Kidney glomerular epithelial cell (primary cell): ENCODE measurements at regions not wholly inside any gene's neighbourhood (a gene's known extent, or its start where the extent isn't known, plus 50 kb on each side); places are given as distances from the start of the nearest gene placed in this dataset.

Experiments
- DNase-seq: peaks from one replicate; lab custom pipeline; 2025; lab: John Stamatoyannopoulos, UW

GRCh38 chr15:38672814-38673670, 108.4 kb upstream of the RASGRP1 start:
- no peak for DNase-seq

GRCh38 chr15:38674448-38674847, 109.8 kb upstream of the RASGRP1 start:
- no peak for DNase-seq

GRCh38 chr15:38678281-38678680, 113.7 kb upstream of the RASGRP1 start:
- DNase-seq, result no peak

- no peak for DNase-seq
These were observed 116.2 kb upstream of the RASGRP1 start for GRCh38 chr15:38680775-38681174.

GRCh38 chr15:38682363-38682762, 117.7 kb upstream of the RASGRP1 start:
- DNase-seq, result no peak

- DNase-seq, result no peak
These were observed 118.2 kb upstream of the RASGRP1 start for GRCh38 chr15:38682861-38683260.

- DNase-seq, result peak; percentile 36
These were observed 119.0 kb upstream of the RASGRP1 start for GRCh38 chr15:38683382-38684242.

- no peak for DNase-seq
These were observed 119.9 kb upstream of the RASGRP1 start for GRCh38 chr15:38684440-38685010.

- no peak for DNase-seq
These were observed 121.2 kb upstream of the RASGRP1 start for GRCh38 chr15:38685686-38686339.

- DNase-seq, result no peak
These were observed 122.7 kb upstream of the RASGRP1 start for GRCh38 chr15:38687340-38687739.

GRCh38 chr15:38687775-38688495, 123.3 kb upstream of the RASGRP1 start:
- no peak for DNase-seq

- no peak for DNase-seq
These were observed 124.1 kb upstream of the RASGRP1 start for GRCh38 chr15:38688761-38689160.

- DNase-seq, result no peak
These were observed 124.9 kb upstream of the RASGRP1 start for GRCh38 chr15:38689522-38689921.

- DNase-seq, result no peak
These were observed 125.6 kb upstream of the RASGRP1 start for GRCh38 chr15:38690216-38690615.

- DNase-seq, result peak; percentile 23
These were observed 126.2 kb upstream of the RASGRP1 start for GRCh38 chr15:38690719-38691332.

GRCh38 chr15:38691377-38691776, 126.8 kb upstream of the RASGRP1 start:
- DNase-seq, result no peak

- DNase-seq, result no peak
These were observed 127.6 kb upstream of the RASGRP1 start for GRCh38 chr15:38691965-38692788.

- no peak for DNase-seq
These were observed 128.1 kb upstream of the RASGRP1 start for GRCh38 chr15:38692789-38693062.

- no peak for DNase-seq
These were observed 130.9 kb upstream of the RASGRP1 start for GRCh38 chr15:38695249-38696108.
